Natural killer cell (primary cell): ENCODE measurements at regions not wholly inside any gene's neighbourhood (a gene's known extent, or its start where the extent isn't known, plus 50 kb on each side); places are given as distances from the start of the nearest gene placed in this dataset.

Experiments used
- ATAC-seq, 3 donors: fragments of 150-1000 bp in 2 of 3; fragments of 200-7000 bp in 1 of 3; cut with Tn5 transposase; 1 replicate in 1 of 3; 2 replicates in 2 of 3; pipeline ENCODE4 v1.10.0; 2021; ENCODE audit warnings: mild to moderate bottlenecking in 2 of 3, moderate library complexity in 2 of 3
- DNase-seq, 2 donors: peaks; one replicate each; pipeline versions ENCODE4 v3.0.0 to v3.0.0-alpha.2; 2013 to 2021; ENCODE audit warnings: mixed read lengths in 1 of 2
- H3K27ac ChIP-seq: one replicate; pipeline ENCODE4 v1.5.1; 2013; ENCODE audit warnings: mild to moderate bottlenecking, low read length
- H3K27me3 ChIP-seq: one replicate; pipeline ENCODE4 v1.6.1; 2013; ENCODE audit warnings: low read length; ENCODE audit not compliant: control insufficient read depth, insufficient read depth
- H3K36me3 ChIP-seq: one replicate; pipeline ENCODE4 v1.6.1; 2013; ENCODE audit warnings: low read length; ENCODE audit not compliant: control insufficient read depth, insufficient read depth
- H3K4me1 ChIP-seq: one replicate; pipeline ENCODE4 v1.6.1; 2013; ENCODE audit warnings: low read length; ENCODE audit not compliant: control insufficient read depth, insufficient read depth
- H3K4me3 ChIP-seq: one replicate; pipeline ENCODE4 v1.5.1; 2013; ENCODE audit warnings: low read length
- H3K9me3 ChIP-seq: one replicate; pipeline ENCODE4 v1.6.1; 2013; ENCODE audit warnings: low read length; ENCODE audit not compliant: control insufficient read depth, insufficient read depth
- H3K27ac Mint-ChIP-seq, 2 donors: one replicate each; pipeline ENCODE4 v1.8.0; 2022; ENCODE audit warnings: mild to moderate bottlenecking in 2 of 2, mixed read lengths in 2 of 2, moderate library complexity in 1 of 2
- H3K27me3 Mint-ChIP-seq, 2 donors: one replicate each; pipeline ENCODE4 v1.8.0; 2022; ENCODE audit warnings: low read depth in 2 of 2, mixed read lengths in 2 of 2
- H3K36me3 Mint-ChIP-seq: one replicate; pipeline ENCODE4 v1.8.0; 2022; ENCODE audit warnings: mixed read lengths
- H3K4me1 Mint-ChIP-seq, 2 donors: one replicate each; pipeline ENCODE4 v1.8.0; 2022; ENCODE audit warnings: mixed read lengths in 2 of 2
- H3K4me3 Mint-ChIP-seq: one replicate; pipeline ENCODE4 v1.8.0; 2022; ENCODE audit warnings: mild to moderate bottlenecking, moderate library complexity, mixed read lengths
- H3K9me3 Mint-ChIP-seq, 2 donors: one replicate each; pipeline ENCODE4 v1.8.0; 2022; ENCODE audit warnings: mixed read lengths in 2 of 2
- WGBS: methylation state at CpG from one replicate; pipeline ENCODE4 v1.1.7; 2013; ENCODE audit warnings: missing lambda C conversion rate; ENCODE audit not compliant: insufficient coverage; 5-methylcytosine and 5-hydroxymethylcytosine counted together
- intact Hi-C: fragments of 100-400 bp; cut with micrococcal nuclease; formaldehyde crosslinking; loops from one replicate; pipeline ENCODE4 v1.14.2; 2022
- TF ChIP-seq, protein P1 (sequence below): fragments of 200-600 bp; IDR thresholded peaks from one replicate; pipeline ENCODE4 v1.8.0; 2022; ENCODE audit warnings: antibody characterized with exemption

DNA sequence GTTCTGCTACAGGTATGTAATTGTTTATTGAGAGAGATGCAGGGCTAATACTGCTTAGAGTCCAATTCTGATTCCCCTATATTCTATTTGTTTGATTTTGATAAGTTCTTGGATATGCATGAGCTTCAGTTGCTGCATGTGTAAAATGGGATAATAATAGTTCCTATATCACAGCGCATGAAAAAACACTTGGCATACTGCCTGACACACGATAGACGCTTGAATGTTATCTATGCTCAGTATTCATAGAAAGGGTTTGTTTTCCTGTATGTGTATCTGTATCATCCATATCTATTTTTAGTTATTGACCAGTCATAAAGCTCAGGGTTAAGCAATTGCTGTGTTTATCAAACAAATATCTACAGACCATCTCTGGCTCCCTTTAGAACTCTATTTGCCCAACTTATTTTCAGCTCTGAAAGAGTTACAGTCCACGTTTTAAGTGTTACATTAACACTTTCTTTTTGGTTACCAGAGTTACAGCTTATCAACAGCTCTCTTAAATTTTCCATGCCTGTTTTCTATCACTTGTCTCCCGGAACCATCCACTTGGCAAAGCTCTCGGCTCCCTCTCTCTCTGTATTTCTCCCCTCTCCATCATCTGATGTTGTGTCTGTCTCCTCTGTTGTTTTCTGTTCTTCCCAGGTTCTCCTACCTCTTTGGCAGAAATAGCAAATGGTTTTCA lies 334.8 kb downstream of the CBLN1 start:
- intact Hi-C loops = no loop called here
- no peak for DNase-seq
- Histone ChIP-seq H3K27me3 (no peaks in the 10 kb centered on the region), H3K36me3 (no peaks in the 10 kb centered on the region), H3K4me1 (no peaks in the 10 kb centered on the region), H3K27ac (no peak overlapping the region), H3K4me3 (no peak overlapping the region), H3K9me3 (no peaks in the 10 kb centered on the region)
- H3K27me3 Mint-ChIP-seq = no peaks in the 10 kb centered on the region
- ATAC-seq = no peak
- no peaks in the 10 kb centered on the region for H3K4me1 Mint-ChIP-seq
- WGBS = 51% methylated on average over 4 of the region's 6 CpGs
- TF ChIP-seq, protein P1, sequence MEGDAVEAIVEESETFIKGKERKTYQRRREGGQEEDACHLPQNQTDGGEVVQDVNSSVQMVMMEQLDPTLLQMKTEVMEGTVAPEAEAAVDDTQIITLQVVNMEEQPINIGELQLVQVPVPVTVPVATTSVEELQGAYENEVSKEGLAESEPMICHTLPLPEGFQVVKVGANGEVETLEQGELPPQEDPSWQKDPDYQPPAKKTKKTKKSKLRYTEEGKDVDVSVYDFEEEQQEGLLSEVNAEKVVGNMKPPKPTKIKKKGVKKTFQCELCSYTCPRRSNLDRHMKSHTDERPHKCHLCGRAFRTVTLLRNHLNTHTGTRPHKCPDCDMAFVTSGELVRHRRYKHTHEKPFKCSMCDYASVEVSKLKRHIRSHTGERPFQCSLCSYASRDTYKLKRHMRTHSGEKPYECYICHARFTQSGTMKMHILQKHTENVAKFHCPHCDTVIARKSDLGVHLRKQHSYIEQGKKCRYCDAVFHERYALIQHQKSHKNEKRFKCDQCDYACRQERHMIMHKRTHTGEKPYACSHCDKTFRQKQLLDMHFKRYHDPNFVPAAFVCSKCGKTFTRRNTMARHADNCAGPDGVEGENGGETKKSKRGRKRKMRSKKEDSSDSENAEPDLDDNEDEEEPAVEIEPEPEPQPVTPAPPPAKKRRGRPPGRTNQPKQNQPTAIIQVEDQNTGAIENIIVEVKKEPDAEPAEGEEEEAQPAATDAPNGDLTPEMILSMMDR = no peak
- no peak overlapping the region for H3K27ac Mint-ChIP-seq
- peaks cover 0 to 4% of the 10 kb centered on the region in 2 donors for H3K9me3 Mint-ChIP-seq
- no peaks in the 10 kb centered on the region for H3K36me3 Mint-ChIP-seq
- no peak overlapping the region for H3K4me3 Mint-ChIP-seq

DNA sequence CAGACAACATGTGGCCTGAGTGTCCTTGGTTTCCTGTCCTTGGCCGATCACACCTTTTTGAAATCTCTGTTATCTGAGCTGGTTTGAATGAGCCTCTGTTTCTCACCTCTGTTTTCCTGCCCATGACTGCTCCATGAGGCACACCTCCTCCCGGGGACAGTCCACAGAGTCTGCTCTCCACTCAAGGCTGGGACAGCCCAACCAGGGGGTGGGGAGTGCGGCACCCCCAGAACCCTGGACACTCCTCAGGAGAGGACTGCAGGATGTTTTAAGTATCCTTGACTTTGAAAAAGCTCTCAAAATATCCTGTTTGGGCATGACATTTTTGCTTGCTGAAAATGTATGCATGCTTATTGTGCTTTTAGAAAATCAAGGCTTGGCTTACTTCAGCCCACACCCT lies 333.0 kb upstream of the N4BP1 start:
- Mint-ChIP-seq H3K27ac (no peak overlapping the region), H3K9me3 (peaks cover 0 to 5% of the 10 kb centered on the region in 2 donors), H3K27me3 (no peaks in the 10 kb centered on the region), H3K36me3 (no peaks in the 10 kb centered on the region), H3K4me1 (no peaks in the 10 kb centered on the region), H3K4me3 (no peak overlapping the region)
- H3K27me3 ChIP-seq = no peaks in the 10 kb centered on the region
- H3K4me3 ChIP-seq = no peak overlapping the region
- no peak overlapping the region for H3K27ac ChIP-seq
- DNase-seq (no peak), ATAC-seq (no peak)
- H3K4me1 ChIP-seq = no peaks in the 10 kb centered on the region
- intact Hi-C loops = no loop called here
- WGBS = 75% methylated on average over 3 of the region's 3 CpGs
- TF ChIP-seq, protein P1 = no peak
- H3K9me3 ChIP-seq = no peaks in the 10 kb centered on the region
- no peaks in the 10 kb centered on the region for H3K36me3 ChIP-seq

DNA sequence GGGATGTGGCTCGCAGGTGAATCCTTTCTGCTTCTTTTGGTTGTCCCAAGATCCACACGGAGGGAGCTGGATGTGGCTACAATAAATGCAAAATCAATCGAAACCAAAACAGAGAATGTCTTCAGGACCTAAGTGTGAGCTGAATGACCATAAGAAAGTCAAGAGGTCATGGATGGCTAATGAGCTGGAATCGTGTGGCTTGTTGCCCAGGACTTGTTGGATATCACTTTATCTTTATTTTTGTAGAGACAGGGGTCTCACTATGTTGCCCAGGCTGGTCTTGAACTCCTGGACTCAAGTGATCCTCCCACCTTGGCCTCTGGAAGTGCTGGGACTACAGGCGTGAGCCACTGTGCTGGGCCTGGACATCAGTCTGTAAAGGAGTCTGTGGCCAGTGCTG lies 326.8 kb upstream of the N4BP1 start:
- Mint-ChIP-seq H3K4me3 (no peak overlapping the region), H3K9me3 (peaks cover 0 to 4% of the 10 kb centered on the region in 2 donors), H3K27me3 (no peaks in the 10 kb centered on the region), H3K27ac (no peak overlapping the region), H3K4me1 (no peaks in the 10 kb centered on the region), H3K36me3 (no peaks in the 10 kb centered on the region)
- Histone ChIP-seq H3K9me3 (peaks cover 11% of the 10 kb centered on the region), H3K27me3 (no peaks in the 10 kb centered on the region), H3K36me3 (no peaks in the 10 kb centered on the region), H3K27ac (no peak overlapping the region), H3K4me1 (no peaks in the 10 kb centered on the region), H3K4me3 (no peak overlapping the region)
- WGBS = 86% methylated on average over 5 of the region's 5 CpGs
- intact Hi-C loops = no loop called here
- TF ChIP-seq, protein P1 = no peak
- DNase-seq (no peak), ATAC-seq (no peak)
